Gastroesophageal sphincter (tissue), 3 donors: ENCODE measurements at regions not wholly inside any gene's neighbourhood (a gene's known extent, or its start where the extent isn't known, plus 50 kb on each side); places are given as distances from the start of the nearest gene placed in this dataset.

Experiments used
- CTCF ChIP-seq, 4 experiments: fragments of 200-600 bp in 2 of 4; fragments of 450-650 bp in 2 of 4; sonication (generic) in 1 of 4; IDR thresholded peaks; one replicate each; pipeline ENCODE4 v1.5.1; 2017 to 2019; ENCODE audit warnings: antibody characterized with exemption in 4 of 4, mild to moderate bottlenecking in 2 of 4, moderate library complexity in 2 of 4
- EP300 ChIP-seq: sonication (generic); formaldehyde crosslinking; IDR thresholded peaks from one replicate; pipeline ENCODE4 v1.6.1; 2017; ENCODE audit warnings: antibody characterized with exemption, mild to moderate bottlenecking
- POLR2A ChIP-seq, 2 donors: fragments of 450-650 bp; IDR thresholded peaks; one replicate each; pipeline ENCODE4 v1.6.1; 2017; ENCODE audit warnings: antibody characterized with exemption in 2 of 2, mild to moderate bottlenecking in 2 of 2, moderate library complexity in 1 of 2
- POLR2AphosphoS5 ChIP-seq: sonication (generic); formaldehyde crosslinking; IDR thresholded peaks from one replicate; pipeline ENCODE4 v1.6.1; 2017; ENCODE audit warnings: antibody characterized with exemption

GRCh38 chr2:118510807-118511206 lies 336.6 kb downstream of the EN1 start:
- TF ChIP-seq CTCF (IDR thresholded peaks at IDR 0.05) (no peak), POLR2AphosphoS5 (no peak), POLR2A (IDR thresholded peaks at IDR 0.05) (no peak), EP300 (no peak)
